HG03135 (cell line): ENCODE measurements at regions not wholly inside any gene's neighbourhood (a gene's known extent, or its start where the extent isn't known, plus 50 kb on each side); places are given as distances from the start of the nearest gene placed in this dataset.
"Not testable (repeated sequence)": the region's sequence is repeated elsewhere in the genome, so short reads cannot be mapped to it uniquely, and the experiment has no call there.

Source experiments
- ATAC-seq: cut with Tn5 transposase; IDR thresholded peaks from one replicate; pipeline ENCODE4 v1.9.1; 2021; ENCODE audit warnings: mild to moderate bottlenecking, moderate library complexity; ENCODE audit not compliant: unreplicated experiment

GRCh38 chr6:150456466-150456865 lies 87.7 kb downstream of the IYD start:
- no peak for ATAC-seq

- ATAC-seq: no peak
Observed at GRCh38 chr6:150456902-150457643, 88.3 kb downstream of the IYD start.

GRCh38 chr6:150458579-150458978 lies 89.8 kb downstream of the IYD start:
- ATAC-seq: no peak

- ATAC-seq: no peak
Observed at GRCh38 chr6:150463852-150464251, 95.0 kb downstream of the IYD start.

GRCh38 chr6:150464966-150465365 lies 96.2 kb downstream of the IYD start:
- no peak for ATAC-seq

GRCh38 chr6:150465610-150466009 lies 96.8 kb downstream of the IYD start:
- no peak for ATAC-seq

GRCh38 chr6:150466196-150466595 lies 97.4 kb downstream of the IYD start:
- no peak for ATAC-seq

GRCh38 chr6:150470131-150470530 lies 101.3 kb downstream of the IYD start:
- no peak for ATAC-seq

GRCh38 chr6:150470960-150471665 lies 102.3 kb downstream of the IYD start:
- ATAC-seq: no peak

GRCh38 chr6:150478656-150479545 lies 110.1 kb downstream of the IYD start:
- ATAC-seq: no peak

- no peak for ATAC-seq
Observed at GRCh38 chr6:150482883-150483409, 114.1 kb downstream of the IYD start.

GRCh38 chr6:150485161-150485958 lies 114.3 kb upstream of the PLEKHG1 start:
- ATAC-seq: no peak

GRCh38 chr6:150486048-150486447 lies 113.6 kb upstream of the PLEKHG1 start:
- no peak for ATAC-seq

GRCh38 chr6:150490586-150490985 lies 109.1 kb upstream of the PLEKHG1 start:
- no peak for ATAC-seq

GRCh38 chr6:150491131-150491810 lies 108.4 kb upstream of the PLEKHG1 start:
- peak; percentile 95 for ATAC-seq

GRCh38 chr6:150491811-150492172 lies 107.9 kb upstream of the PLEKHG1 start:
- no peak for ATAC-seq

- no peak for ATAC-seq
Observed at GRCh38 chr6:150492507-150492906, 107.2 kb upstream of the PLEKHG1 start.

GRCh38 chr6:150492941-150493340 lies 106.7 kb upstream of the PLEKHG1 start:
- no peak for ATAC-seq

GRCh38 chr6:150493552-150493951 lies 106.1 kb upstream of the PLEKHG1 start:
- ATAC-seq: not testable (repeated sequence)

- ATAC-seq: no peak
Observed at GRCh38 chr6:150494241-150494640, 105.4 kb upstream of the PLEKHG1 start.
